ENCODE measurements at regions not wholly inside any gene's neighbourhood (a gene's known extent, or its start where the extent isn't known, plus 50 kb on each side); places are given as distances from the start of the nearest gene placed in this dataset.

- DNase-seq (ENCODE audit: extremely low spot score) = no peak
- TF ChIP-seq CTBP1 (IDR thresholded peaks at IDR 0.05; ENCODE audit: borderline replicate concordance) (no peak), ZNF384 (IDR thresholded peaks at IDR 0.05) (no peak), TARDBP (IDR thresholded peaks at IDR 0.05) (no peak), FOXM1 (IDR thresholded peaks at IDR 0.05; ENCODE audit: borderline replicate concordance) (no peak), L3MBTL2 (conservative IDR thresholded peaks at IDR 0.05) (no peak), ARNT (IDR thresholded peaks at IDR 0.05) (no peak), BHLHE40 (IDR thresholded peaks at IDR 0.05; ENCODE audit: borderline replicate concordance) (no peak), SP1 (IDR thresholded peaks at IDR 0.05) (no peak), FOXK2 (IDR thresholded peaks at IDR 0.05) (no peak), SUZ12 (IDR thresholded peaks at IDR 0.05) (no peak), LEF1 (IDR thresholded peaks at IDR 0.05; ENCODE audit: borderline replicate concordance) (no peak), HDGF (IDR thresholded peaks at IDR 0.05; ENCODE audit: borderline replicate concordance) (no peak), ELF4 (IDR thresholded peaks at IDR 0.05) (no peak), FOXA1 (IDR thresholded peaks at IDR 0.05) (no peak), NFRKB (IDR thresholded peaks at IDR 0.05) (no peak)
- TF ChIP-seq, protein P1, sequence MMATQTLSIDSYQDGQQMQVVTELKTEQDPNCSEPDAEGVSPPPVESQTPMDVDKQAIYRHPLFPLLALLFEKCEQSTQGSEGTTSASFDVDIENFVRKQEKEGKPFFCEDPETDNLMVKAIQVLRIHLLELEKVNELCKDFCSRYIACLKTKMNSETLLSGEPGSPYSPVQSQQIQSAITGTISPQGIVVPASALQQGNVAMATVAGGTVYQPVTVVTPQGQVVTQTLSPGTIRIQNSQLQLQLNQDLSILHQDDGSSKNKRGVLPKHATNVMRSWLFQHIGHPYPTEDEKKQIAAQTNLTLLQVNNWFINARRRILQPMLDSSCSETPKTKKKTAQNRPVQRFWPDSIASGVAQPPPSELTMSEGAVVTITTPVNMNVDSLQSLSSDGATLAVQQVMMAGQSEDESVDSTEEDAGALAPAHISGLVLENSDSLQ (IDR thresholded peaks at IDR 0.05) = no peak
- ChIA-PET POLR2A (no interaction called here), CTCF (no interaction called here)
These were observed 75.6 kb downstream of the SPRY2 start for GRCh38 chr13:80265348-80265747.

DNA sequence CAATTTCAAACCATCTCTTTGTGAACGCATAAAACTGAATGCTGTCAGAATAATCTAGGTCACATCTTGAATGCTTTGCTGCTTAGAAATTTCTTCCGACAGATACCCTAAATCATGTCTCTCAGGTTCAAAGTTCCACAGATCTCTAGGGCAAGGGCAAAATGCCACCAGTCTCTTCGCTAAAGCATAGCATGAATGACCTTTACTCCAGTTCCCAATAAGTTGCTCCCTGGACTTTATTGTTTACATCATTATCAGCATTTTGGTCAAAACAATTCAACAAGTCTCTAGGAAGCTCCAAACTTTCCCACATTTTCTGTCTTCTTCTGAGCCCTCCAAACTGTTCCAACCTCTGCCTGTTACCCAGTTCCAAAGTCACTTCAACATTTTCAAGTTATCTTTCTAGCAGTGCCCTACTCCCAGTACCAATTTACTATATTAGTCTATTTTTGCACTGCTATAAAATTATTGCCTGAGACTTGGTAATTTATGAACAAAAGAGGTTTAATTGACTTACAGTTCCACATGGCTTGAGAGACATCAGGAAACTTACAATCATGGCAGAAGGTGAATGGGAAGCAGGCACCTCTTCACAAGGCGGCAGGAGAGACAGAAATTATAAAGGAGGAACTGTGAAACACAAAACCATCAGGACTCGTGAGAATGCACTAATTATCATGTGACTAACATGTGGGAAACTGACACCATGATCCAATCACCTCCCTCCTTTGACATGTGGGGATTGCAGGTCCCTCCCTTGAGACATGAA is 77.0 kb downstream of the SPRY2 start:
- no peak for DNase-seq (ENCODE audit: extremely low spot score)
- ChIA-PET POLR2A (no interaction called here), CTCF (no interaction called here)
- TF ChIP-seq FOXA1 (IDR thresholded peaks at IDR 0.05) (no peak), LEF1 (IDR thresholded peaks at IDR 0.05; ENCODE audit: borderline replicate concordance) (no peak), TARDBP (IDR thresholded peaks at IDR 0.05) (no peak), ARNT (IDR thresholded peaks at IDR 0.05) (no peak), HDGF (IDR thresholded peaks at IDR 0.05; ENCODE audit: borderline replicate concordance) (no peak), FOXM1 (IDR thresholded peaks at IDR 0.05; ENCODE audit: borderline replicate concordance) (no peak), BHLHE40 (IDR thresholded peaks at IDR 0.05; ENCODE audit: borderline replicate concordance) (no peak), SUZ12 (IDR thresholded peaks at IDR 0.05) (no peak), SP1 (IDR thresholded peaks at IDR 0.05) (no peak), ELF4 (IDR thresholded peaks at IDR 0.05) (no peak), L3MBTL2 (conservative IDR thresholded peaks at IDR 0.05) (no peak), ZNF384 (IDR thresholded peaks at IDR 0.05) (no peak), FOXK2 (IDR thresholded peaks at IDR 0.05) (no peak)

DNA sequence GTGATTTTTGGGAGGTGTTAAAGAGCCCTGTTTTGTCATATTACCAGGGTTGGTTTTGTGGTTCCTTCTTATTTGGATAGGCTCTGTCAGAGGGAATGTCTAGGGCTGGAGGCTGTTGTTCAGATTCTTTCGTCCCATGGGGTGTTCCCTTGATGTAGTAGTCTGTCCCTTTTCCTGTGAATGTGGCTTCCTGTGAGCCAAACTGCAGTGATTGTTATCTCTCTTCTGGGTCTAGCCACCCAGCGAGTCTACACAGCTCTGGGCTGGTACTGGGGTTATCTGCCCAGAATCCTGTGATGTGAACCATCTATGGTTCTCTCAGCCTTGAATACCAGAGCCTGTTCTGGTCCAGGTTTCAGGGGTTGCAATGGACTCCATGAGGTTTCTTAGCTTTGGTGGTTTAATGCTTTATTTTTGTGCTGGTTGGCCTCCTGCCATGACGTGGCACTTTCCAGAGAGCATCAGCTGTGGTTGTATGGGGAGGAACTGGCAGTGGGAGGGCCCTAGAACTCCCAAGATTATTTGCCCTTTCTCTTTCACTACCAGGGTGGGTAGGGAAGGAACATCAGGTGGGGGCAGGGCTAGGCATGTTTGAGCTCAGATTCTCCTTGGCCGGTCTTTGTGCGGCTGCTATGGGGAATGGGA is 78.8 kb downstream of the SPRY2 start:
- no peak for DNase-seq (ENCODE audit: extremely low spot score)
- TF ChIP-seq BHLHE40 (IDR thresholded peaks at IDR 0.05; ENCODE audit: borderline replicate concordance) (no peak), NFRKB (IDR thresholded peaks at IDR 0.05) (no peak), L3MBTL2 (conservative IDR thresholded peaks at IDR 0.05) (no peak), LEF1 (IDR thresholded peaks at IDR 0.05; ENCODE audit: borderline replicate concordance) (no peak), FOXA1 (IDR thresholded peaks at IDR 0.05) (no peak), CTBP1 (IDR thresholded peaks at IDR 0.05; ENCODE audit: borderline replicate concordance) (no peak), ZNF384 (IDR thresholded peaks at IDR 0.05) (no peak), FOXM1 (IDR thresholded peaks at IDR 0.05; ENCODE audit: borderline replicate concordance) (no peak), ARNT (IDR thresholded peaks at IDR 0.05) (no peak), SUZ12 (IDR thresholded peaks at IDR 0.05) (no peak), SP1 (IDR thresholded peaks at IDR 0.05) (no peak), FOXK2 (IDR thresholded peaks at IDR 0.05) (no peak), TARDBP (IDR thresholded peaks at IDR 0.05) (no peak), ELF4 (IDR thresholded peaks at IDR 0.05) (no peak)
- TF ChIP-seq, protein P1 (IDR thresholded peaks at IDR 0.05) = no peak
- ChIA-PET POLR2A (no interaction called here), CTCF (no interaction called here)

DNA sequence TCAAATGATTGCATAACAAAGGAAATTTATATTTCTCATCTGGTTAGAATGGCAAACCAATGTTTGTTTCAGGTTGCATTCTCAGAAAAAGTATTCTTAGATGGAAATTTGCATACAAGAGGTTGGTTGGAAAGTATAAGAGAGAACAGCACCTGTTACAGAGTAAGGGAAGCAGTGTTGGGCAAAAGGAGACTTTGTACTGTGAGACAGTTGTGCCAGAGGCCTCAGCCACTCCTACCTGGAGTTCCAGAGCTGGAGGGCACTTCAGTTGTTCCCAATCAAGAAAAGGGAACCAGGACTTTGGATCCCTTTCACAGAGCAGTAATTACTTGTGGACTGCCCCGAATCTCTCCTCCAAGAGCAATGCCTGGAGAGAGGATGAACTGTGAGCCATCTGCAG is 81.8 kb downstream of the SPRY2 start:
- POLR2A ChIA-PET = no interaction called here
- no peak for DNase-seq (ENCODE audit: extremely low spot score)
- CTCF ChIA-PET = no interaction called here
- TF ChIP-seq ELF4 (IDR thresholded peaks at IDR 0.05) = no peak
- no peak for TF ChIP-seq FOXM1 (IDR thresholded peaks at IDR 0.05; ENCODE audit: borderline replicate concordance)
- no peak for TF ChIP-seq BHLHE40 (IDR thresholded peaks at IDR 0.05; ENCODE audit: borderline replicate concordance)
- no peak for TF ChIP-seq LEF1 (IDR thresholded peaks at IDR 0.05; ENCODE audit: borderline replicate concordance)
- no peak for TF ChIP-seq L3MBTL2 (conservative IDR thresholded peaks at IDR 0.05)
- TF ChIP-seq SP1 (IDR thresholded peaks at IDR 0.05) = no peak
- TF ChIP-seq SUZ12 (IDR thresholded peaks at IDR 0.05) = no peak
- TF ChIP-seq HDGF (IDR thresholded peaks at IDR 0.05; ENCODE audit: borderline replicate concordance) = no peak

- ChIA-PET CTCF (interaction anchor here (1.1 kb wide), 1 partner anchor 85 kb away, joined by 3 read pairs; no protein-coding TSS in a partner anchor), POLR2A (no interaction called here)
- DNase-seq (ENCODE audit: extremely low spot score) = no peak
- TF ChIP-seq TARDBP (IDR thresholded peaks at IDR 0.05) (no peak), HDGF (IDR thresholded peaks at IDR 0.05; ENCODE audit: borderline replicate concordance) (no peak), NFRKB (IDR thresholded peaks at IDR 0.05) (no peak), BHLHE40 (IDR thresholded peaks at IDR 0.05; ENCODE audit: borderline replicate concordance) (no peak), FOXA1 (IDR thresholded peaks at IDR 0.05) (no peak), ARNT (IDR thresholded peaks at IDR 0.05) (no peak), ZNF384 (IDR thresholded peaks at IDR 0.05) (no peak), ELF4 (IDR thresholded peaks at IDR 0.05) (no peak), FOXK2 (IDR thresholded peaks at IDR 0.05) (no peak), LEF1 (IDR thresholded peaks at IDR 0.05; ENCODE audit: borderline replicate concordance) (no peak)
- TF ChIP-seq, protein P1 (IDR thresholded peaks at IDR 0.05) = no peak
These were observed 84.5 kb downstream of the SPRY2 start for GRCh38 chr13:80256352-80256932.
